ENCODE measurements at regions not wholly inside any gene's neighbourhood (a gene's known extent, or its start where the extent isn't known, plus 50 kb on each side); places are given as distances from the start of the nearest gene placed in this dataset.

DNA sequence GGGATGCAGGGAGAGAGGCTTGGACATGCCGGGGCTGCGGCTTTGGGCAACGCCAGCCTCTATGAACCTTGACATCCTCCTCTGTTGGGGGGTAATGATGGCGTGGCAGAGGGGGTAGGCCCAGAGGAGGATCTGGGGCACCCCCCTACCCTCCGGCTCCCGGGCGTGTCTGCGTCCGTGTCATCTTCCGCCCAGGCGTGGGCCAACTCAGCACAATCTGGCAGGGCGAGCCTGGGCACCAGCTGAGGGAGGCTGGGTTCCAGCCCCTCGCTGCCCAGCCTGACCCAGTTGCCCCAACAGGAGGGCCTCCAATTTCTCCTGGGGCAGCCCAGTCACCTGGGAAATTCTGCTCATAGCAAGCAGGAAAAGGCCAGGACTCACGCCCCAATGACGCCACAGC, 62.9 kb upstream of the IL17B start:
- in situ Hi-C loops (cut with HindIII; ENCODE audit: low pct_ligation_motif_present, low pct_unique_long_range_greater_than_20kb, low sequenced_read_pairs), result no loop called here
- no peak for DNase-seq

DNA sequence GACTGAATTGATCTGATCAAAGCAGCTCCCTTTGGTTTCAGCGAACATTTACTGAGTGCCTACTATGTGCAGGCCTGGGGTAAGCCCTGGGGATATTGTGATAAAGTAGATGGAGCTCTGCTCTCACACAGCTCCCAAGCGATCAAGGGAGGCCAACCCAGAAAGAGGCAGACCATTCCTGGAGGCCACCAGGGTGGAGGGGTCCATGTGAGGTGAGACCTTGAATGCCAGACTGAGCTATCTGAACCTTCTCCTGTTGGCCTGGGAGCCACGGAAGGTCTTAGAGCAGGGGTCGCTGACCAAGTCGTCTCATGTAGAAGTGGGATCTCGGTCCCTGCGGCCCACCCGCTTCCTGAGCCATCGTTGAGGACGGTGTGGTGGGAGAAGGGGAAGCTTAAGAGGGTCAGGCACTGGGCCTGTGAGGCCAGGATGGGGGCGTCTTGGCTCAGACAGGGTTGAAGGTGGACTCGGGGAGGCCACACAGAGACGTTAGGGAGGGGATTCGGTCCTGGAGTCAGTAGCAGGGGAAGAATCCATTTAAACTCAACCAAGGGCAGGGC, 62.2 kb upstream of the IL17B start:
- in situ Hi-C loops (cut with HindIII; ENCODE audit: low pct_ligation_motif_present, low pct_unique_long_range_greater_than_20kb, low sequenced_read_pairs), result no loop called here
- no peak for DNase-seq

DNA sequence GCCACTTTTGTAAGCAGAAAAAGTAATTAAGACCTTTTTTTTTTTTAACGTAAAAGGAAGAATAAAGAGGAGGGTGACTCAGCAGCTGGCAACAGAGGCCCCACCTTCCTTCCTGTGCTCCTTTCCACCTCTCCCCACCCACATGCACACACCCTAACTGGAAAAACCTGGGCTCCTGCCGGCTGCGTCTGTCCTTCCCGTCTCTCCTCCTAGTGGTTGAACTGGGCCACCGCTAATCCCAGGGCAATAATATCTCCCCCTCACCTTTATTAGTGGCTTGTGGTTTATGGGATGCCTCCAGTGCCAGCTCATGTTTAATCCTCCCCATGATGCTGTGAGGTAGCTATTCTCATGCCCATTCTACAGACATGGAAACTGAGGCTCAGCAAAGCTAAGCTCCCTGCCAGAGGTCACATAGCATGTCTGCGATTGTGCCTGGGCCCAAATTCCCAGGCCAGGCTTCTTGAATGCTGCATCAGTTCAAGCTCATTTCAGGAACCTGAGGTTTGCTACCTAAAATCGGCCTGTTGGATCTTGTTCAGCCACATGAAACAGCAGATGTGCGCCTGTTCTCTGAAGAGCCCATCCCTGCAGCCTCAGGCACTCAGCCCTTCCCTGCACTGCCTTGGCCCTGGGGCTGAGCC, 60.9 kb upstream of the IL17B start:
- peak; percentile 47 for DNase-seq

DNA sequence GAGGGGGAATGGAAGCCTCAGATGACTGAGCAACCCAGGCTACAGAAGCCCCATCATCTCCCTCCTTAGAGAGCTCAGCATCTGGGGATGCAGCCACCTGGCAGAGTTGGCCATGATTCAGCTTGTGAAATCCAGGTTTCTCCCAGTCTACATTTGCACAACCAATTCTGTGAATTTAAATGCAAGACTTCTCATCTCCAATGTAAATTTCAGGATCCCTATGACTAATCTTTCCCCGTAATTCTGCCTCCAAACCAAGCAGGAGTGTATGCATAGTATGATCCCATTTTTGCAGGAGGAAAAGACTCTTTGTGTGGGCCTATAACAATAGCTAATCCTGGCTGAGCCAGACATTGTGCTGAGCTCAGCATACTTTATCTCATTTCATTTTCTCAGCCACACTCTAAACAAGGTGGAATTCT, 59.6 kb upstream of the IL17B start:
- in situ Hi-C loops (cut with HindIII; ENCODE audit: low pct_ligation_motif_present, low pct_unique_long_range_greater_than_20kb, low sequenced_read_pairs), result no loop called here
- no peak for DNase-seq

More for the DNA sequence above, 60.9 kb upstream of the IL17B start:
- in situ Hi-C loops (cut with HindIII; ENCODE audit: low pct_ligation_motif_present, low pct_unique_long_range_greater_than_20kb, low sequenced_read_pairs), result no loop called here

DNA sequence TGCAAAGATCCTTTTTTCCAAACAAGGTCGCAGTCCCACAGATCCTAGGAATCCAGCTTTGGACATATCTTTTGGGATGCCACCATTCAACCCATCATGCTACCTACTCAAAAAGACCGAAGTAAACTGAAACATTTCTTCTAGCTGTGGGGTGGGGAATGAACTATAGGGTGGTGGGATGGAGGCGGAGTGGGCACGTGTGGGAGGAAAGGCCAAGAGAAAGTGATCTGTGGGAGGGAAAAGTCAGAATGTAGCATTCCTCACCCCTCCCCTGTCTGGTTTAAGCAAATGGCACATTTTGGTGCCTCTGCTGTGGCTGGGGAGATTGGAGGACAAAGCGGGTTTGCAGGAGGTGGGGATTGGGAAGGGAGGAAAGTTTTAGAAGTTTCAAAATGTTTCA, 59.2 kb upstream of the IL17B start:
- no peak for DNase-seq
- in situ Hi-C loops (cut with HindIII; ENCODE audit: low pct_ligation_motif_present, low pct_unique_long_range_greater_than_20kb, low sequenced_read_pairs), result no loop called here

DNA sequence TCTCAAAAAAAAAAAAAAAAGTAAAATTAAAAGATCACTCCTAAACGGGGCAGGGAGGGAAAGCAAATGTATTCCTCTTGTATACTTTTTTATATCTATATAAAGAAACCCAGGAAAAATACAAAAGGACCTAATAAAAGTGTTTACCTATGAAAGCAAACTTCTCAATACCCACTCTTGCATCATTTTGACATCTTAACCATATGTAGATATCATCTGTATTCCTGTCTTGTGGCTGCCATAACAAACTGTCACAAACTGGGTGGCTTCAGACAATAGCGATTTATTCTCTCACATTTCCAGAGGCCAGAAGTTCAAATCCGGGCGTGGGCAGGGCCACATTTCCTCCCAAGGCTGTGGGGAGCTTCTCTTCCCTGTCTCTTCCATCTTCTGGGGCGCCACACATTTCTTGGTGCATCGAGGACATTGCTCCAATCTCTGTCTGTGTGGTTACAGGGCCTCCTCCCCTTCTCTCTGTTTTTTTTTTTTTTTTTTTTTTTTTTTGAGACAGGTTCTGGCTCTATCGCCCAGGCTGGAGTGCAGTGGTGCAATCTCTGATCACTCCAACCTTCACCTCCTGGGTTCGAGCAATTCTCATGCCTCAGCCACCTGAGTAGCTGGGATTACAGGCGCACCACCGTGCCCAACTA, 58.4 kb upstream of the IL17B start:
- in situ Hi-C loops (cut with HindIII; ENCODE audit: low pct_ligation_motif_present, low pct_unique_long_range_greater_than_20kb, low sequenced_read_pairs), result no loop called here
- DNase-seq, result no peak

DNA sequence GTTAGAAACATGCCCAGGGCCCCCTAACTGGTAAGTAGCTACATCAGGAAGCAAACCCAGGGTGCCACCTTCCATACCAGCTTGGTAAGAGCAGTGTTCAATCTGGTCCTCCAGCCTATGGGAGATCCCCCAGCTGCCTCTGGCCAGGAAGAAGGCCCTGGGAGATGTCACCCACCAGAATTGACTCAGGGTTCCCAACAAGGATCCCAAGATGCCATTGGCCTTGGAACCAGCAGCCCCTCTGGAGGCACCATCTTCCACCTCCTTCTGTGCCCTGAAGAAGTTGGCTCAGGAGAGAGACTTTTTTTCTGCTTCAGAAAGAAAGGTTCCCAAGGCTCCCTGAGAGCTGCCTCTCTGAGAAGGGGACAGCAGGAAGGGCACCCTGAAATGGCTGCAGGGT, 56.6 kb upstream of the IL17B start:
- no peak for DNase-seq
- in situ Hi-C loops (cut with HindIII; ENCODE audit: low pct_ligation_motif_present, low pct_unique_long_range_greater_than_20kb, low sequenced_read_pairs), result no loop called here

DNA sequence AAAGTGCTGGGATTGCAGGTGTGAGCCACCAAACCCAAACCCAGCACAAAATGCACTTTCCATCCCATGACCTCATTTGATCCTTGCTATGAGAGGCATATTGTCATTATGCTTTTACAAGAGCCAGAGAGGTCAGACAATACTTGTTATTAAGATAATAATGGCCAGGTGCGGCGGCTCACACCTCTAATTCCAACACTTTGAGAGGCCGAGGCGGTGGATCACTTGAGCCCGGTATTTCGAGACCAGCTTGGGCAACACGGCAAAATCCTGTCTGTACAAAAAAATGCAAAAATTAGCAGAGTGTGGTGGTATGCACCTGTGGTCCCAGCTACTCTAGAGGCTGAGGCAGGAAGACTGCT, 55.9 kb upstream of the IL17B start:
- in situ Hi-C loops (cut with HindIII; ENCODE audit: low pct_ligation_motif_present, low pct_unique_long_range_greater_than_20kb, low sequenced_read_pairs), result no loop called here
- no peak for DNase-seq

DNA sequence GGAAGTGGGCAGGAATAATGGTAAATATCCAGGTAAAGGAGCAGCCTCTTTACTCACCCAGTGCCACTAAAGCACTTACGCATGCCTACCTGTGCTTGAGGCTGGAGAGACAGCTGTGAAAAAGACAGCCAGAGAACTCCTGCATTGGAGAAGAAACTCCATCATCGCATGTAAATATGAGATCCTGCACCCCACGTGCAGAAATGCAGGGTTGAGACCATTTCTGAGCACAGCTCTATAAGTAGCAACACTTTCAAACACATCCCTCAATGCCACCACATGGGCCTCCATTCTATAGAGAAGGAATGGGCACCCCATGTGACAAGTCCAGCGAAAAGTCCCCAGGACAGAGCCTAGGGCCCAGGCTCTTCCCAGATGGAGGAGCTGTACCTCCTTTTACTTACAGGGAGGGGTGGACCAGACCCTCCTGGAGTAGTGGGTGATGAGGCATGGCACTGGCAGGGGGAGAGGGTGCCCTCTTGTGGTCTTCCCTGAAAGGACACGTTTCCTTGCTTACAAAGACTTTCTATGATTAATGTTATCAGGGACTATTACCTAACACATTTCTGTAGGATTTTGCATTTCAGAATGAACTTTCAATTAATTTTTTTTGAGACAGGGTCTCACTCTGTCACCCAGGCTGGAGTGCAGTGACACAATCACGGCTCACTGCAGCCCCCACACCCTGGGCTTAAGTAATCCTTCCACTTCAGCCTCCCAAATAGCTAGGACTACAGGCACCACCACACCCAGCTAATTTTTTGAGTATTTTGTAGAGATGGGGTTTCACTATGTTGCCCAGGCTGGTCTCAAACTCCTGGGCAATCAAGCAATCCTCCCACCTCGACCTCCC, 55.3 kb upstream of the IL17B start:
- in situ Hi-C loops (cut with HindIII; ENCODE audit: low pct_ligation_motif_present, low pct_unique_long_range_greater_than_20kb, low sequenced_read_pairs), result no loop called here
- DNase-seq, result peak; percentile 43

DNA sequence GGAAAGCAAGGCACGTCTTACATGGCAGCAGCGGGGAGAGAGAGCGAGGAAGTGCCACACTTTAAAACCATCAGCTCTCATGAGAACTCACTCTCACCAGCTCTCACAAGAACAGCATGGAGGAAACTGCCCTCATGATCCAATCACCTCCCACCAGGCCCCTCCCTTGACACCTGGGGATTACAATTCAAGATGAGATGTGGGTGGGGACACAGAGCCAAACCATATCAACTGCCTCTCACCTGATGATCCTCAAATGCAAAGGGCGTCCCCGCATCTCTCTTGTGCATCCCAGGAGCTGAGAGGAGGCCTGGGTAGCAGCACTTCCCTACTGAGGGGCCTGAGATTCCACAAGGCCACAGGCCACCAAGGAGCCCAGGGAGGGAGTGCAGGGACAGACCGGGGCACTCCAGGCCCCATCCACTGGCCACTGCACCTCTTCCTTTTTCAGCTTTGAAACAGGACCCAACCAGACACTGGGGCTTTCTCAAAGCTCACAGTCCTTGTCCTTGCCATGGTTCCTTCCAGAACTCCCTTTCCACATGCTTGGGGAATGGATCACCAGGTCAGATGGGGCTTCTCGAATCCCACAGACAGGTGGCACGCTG, 54.5 kb upstream of the IL17B start:
- in situ Hi-C loops (cut with HindIII; ENCODE audit: low pct_ligation_motif_present, low pct_unique_long_range_greater_than_20kb, low sequenced_read_pairs), result no loop called here
- no peak for DNase-seq

DNA sequence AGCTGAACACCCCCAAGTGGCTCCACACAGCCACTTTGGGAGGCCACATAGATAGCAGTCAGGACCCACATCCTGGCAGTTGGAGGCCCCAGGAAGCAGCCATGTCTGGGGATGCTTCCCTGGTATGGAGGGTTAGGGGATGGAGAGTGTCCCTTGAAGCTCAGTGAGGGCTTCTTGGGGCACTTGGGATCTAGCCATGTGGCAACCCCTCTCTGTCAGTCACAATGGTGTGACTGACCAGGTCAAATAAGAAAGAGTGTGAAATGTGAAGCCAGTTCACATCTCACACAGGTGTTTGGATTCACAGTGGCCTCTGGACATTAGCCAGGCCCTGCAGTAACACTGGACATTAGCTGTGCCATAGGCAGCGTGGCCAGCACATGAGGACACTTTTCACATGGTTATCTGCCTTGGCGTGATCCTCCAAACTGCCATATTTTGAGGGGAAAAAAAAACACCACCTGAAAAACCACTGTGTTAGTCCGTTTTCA, 53.9 kb upstream of the IL17B start:
- in situ Hi-C loops (cut with HindIII; ENCODE audit: low pct_ligation_motif_present, low pct_unique_long_range_greater_than_20kb, low sequenced_read_pairs), result no loop called here

DNA sequence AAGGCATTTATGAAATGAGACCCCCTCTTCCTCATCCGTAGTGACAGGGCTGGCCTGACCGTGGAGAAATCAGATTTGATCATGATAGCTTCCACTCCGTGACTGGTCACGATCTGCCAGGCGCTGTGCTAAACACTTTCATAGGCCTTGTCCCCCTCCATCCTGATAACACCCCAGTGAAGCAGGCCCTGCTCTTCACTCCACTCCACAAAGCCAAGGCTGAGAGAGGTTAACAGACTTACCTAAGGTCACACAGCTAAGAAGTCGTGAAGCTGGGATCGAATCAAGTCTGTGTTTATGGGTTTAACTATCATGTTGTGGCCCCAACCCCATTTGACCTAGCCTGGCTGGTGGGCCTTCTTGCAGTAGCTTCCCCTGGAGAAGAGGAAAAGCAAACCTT, 53.3 kb upstream of the IL17B start:
- in situ Hi-C loops (cut with HindIII; ENCODE audit: low pct_ligation_motif_present, low pct_unique_long_range_greater_than_20kb, low sequenced_read_pairs), result no loop called here

More for the DNA sequence above, 53.9 kb upstream of the IL17B start:
- DNase-seq, result no peak

DNA sequence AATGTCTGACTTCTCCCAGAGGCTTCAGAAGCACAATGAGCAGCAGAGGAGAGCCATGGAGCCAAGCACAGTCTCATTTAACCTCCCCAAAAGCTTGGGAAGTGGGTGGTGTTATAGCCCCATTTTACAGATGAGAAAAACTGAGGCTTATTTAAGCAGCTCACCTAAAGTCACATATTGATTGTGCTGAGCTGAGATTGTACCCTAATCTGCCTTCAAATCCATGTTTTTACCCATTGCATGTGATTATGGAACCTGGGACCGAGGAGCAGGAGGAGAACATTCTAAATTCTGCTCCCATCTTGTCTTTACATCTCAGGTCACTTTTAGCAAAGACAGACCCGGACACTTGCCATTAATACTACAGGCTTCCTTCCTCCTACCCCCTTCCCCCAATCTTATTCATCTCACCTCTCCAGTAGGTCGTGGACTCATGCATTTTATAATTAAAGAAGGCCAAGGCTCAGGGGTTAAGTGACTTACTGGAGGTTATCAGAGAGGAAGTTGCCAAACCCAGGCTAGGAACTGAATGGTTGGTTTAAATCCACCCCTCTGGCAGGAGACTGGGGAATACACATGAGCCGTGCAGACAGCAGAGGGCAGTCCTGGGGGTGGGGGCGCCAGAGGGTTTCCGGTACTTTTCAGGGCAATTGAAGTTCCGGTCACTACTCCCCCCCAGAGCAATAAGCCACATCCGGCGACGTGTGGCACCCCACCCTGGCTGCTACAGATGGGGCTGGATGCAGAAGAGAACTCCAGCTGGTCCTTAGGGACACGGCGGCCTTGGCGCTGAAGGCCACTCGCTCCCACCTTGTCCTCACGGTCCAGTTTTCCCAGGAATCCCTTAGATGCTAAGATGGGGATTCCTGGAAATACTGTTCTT, 51.0 kb upstream of the IL17B start:
- in situ Hi-C loops (cut with HindIII; ENCODE audit: low pct_ligation_motif_present, low pct_unique_long_range_greater_than_20kb, low sequenced_read_pairs), result no loop called here
- DNase-seq, result no peak

More for the DNA sequence above, 53.3 kb upstream of the IL17B start:
- DNase-seq, result no peak
